HFF-Myc (cell line): ENCODE measurements at regions not wholly inside any gene's neighbourhood (a gene's known extent, or its start where the extent isn't known, plus 50 kb on each side); places are given as distances from the start of the nearest gene placed in this dataset.

Experiments
- DNase-seq: peaks from one replicate; pipeline ENCODE4 v3.0.0-alpha.2; 2011; ENCODE audit warnings: low read depth; ENCODE audit errors: extremely low read depth
- H3K4me3 ChIP-seq: replicated peaks from 2 replicates; pipeline ENCODE4 v1.5.1; 2011; ENCODE audit warnings: low read depth, mild to moderate bottlenecking, control low read depth, low read length
- CTCF ChIP-seq: IDR thresholded peaks from 2 replicates; pipeline ENCODE4 v1.5.1; 2012; ENCODE audit warnings: mild to moderate bottlenecking, low read depth, low read length, control low read depth; ENCODE audit errors: missing control alignments

DNA sequence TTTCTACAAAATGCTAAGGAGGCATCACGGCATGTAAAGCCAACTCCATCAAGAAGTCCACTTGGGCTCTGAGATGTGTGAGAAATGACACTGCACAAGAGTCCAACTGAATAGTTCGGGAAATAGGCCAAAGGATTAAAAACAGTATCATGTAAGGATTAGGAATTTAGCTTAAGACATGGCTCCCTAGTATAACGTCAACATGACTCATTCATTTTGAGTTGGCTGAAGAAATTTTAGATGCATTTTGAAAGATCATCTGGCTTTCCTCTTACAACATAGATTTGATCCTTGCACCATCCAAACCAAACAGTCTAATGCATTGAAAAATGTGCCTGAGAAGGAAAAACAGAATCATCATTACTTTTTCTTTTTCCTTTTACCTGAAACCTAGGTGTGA, 109.3 kb upstream of the MME start:
- H3K4me3 ChIP-seq, result no peak overlapping the region
- peak; percentile 60 for DNase-seq
- no peak for TF ChIP-seq CTCF

DNA sequence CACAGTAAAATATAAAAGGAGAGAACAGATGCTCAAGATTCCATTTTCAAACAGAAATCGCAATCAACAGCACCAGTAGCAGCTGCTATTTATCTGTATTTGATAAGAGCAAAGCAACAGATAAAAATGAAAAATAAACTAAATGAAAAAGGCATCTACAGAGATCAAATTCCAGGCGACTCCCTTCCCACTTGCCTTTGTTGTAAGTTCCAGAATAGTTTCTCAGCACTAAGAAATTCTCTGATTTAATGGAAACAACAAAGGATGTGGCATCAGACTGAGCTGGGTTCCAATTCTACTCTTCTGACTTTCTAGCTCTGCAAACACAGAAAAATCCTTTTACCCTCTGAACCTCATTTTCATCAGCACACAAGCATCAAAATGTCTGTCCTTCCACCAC, 110.8 kb upstream of the MME start:
- no peak for DNase-seq
- no peak overlapping the region for H3K4me3 ChIP-seq
- TF ChIP-seq CTCF, result no peak

- no peak for DNase-seq
- no peak overlapping the region for H3K4me3 ChIP-seq
- TF ChIP-seq CTCF, result no peak
Measured at GRCh38 chr3:154967090-154967489, 113.0 kb upstream of the MME start.

DNA sequence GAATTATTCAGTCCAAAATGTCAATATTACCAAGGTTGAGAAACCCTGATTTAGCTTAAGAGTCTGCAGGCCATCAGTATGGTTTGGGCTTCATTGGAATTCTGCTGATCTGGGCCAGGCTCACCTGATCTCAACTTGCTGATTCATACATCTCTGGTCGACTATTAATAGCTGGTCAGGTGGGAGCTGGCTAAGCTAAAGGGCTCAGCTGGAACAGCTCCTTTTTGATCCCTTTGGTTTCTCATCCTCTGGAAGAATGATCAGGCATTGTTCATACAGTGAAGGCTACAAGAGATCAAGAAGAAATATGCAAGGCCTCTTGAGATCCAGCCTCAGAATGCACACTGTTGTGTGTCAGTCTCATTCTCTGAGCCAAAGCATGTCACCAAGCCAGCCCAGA, 123.3 kb upstream of the MME start:
- DNase-seq, result no peak
- no peak for TF ChIP-seq CTCF
- H3K4me3 ChIP-seq, result no peak overlapping the region

- no peak for DNase-seq
- H3K4me3 ChIP-seq, result no peak overlapping the region
- TF ChIP-seq CTCF, result no peak
Measured at GRCh38 chr3:154955907-154956533, 124.1 kb upstream of the MME start.

GRCh38 chr3:154954757-154955156, 125.4 kb upstream of the MME start:
- TF ChIP-seq CTCF, result peak; percentile 29
- no peak overlapping the region for H3K4me3 ChIP-seq
- DNase-seq, result peak; percentile 56

GRCh38 chr3:154953538-154953937, 126.6 kb upstream of the MME start:
- no peak for DNase-seq
- H3K4me3 ChIP-seq, result no peak overlapping the region
- no peak for TF ChIP-seq CTCF
